Astrocyte (in vitro differentiated cells and primary cell): ENCODE measurements at regions not wholly inside any gene's neighbourhood (a gene's known extent, or its start where the extent isn't known, plus 50 kb on each side); places are given as distances from the start of the nearest gene placed in this dataset.

ENCODE experiments used
- DNase-seq: peaks from one replicate; pipeline ENCODE4 v3.0.0-alpha.2; 2010; ENCODE audit warnings: low read depth
- FAIRE-seq: peaks from 2 replicates; lab custom pipeline; 2011; peaks lifted over from hg19 to GRCh38; lab: Jason Lieb, UNC
- H2AFZ ChIP-seq: 2 replicates; pipeline ENCODE4 v1.6.0; 2012; ENCODE audit warnings: low read depth, low read length, inconsistent platforms
- H3K27ac ChIP-seq: 2 replicates; pipeline ENCODE4 v1.5.1; 2011; ENCODE audit warnings: low read depth, low read length, inconsistent platforms
- H3K27me3 ChIP-seq: 2 replicates; pipeline ENCODE4 v1.6.0; 2011; ENCODE audit warnings: low read length, inconsistent platforms; ENCODE audit not compliant: insufficient read depth
- H3K36me3 ChIP-seq: 2 replicates; pipeline ENCODE4 v1.5.1; 2011; ENCODE audit warnings: low read length, inconsistent platforms; ENCODE audit not compliant: insufficient read depth
- H3K4me1 ChIP-seq: 2 replicates; pipeline ENCODE4 v1.5.1; 2011; ENCODE audit warnings: low read length, inconsistent platforms; ENCODE audit not compliant: insufficient read depth
- H3K4me2 ChIP-seq: 2 replicates; pipeline ENCODE4 v1.6.0; 2012; ENCODE audit warnings: low read length, inconsistent platforms
- H3K4me3 ChIP-seq: 2 replicates; pipeline ENCODE4 v1.5.1; 2011; ENCODE audit warnings: low read depth, mild to moderate bottlenecking, low read length, inconsistent platforms; ENCODE audit not compliant: insufficient read depth
- H3K79me2 ChIP-seq: 2 replicates; pipeline ENCODE4 v1.6.0; 2012; ENCODE audit warnings: mild to moderate bottlenecking, low read length, inconsistent platforms; ENCODE audit not compliant: insufficient read depth
- H3K9ac ChIP-seq: 2 replicates; pipeline ENCODE4 v1.6.0; 2012; ENCODE audit warnings: mild to moderate bottlenecking, low read length, inconsistent platforms
- H3K9me3 ChIP-seq: 2 replicates; pipeline ENCODE4 v1.5.1; 2012; ENCODE audit warnings: low read depth, mild to moderate bottlenecking, low read length, inconsistent platforms; ENCODE audit not compliant: insufficient read depth
- H4K20me1 ChIP-seq: 2 replicates; pipeline ENCODE4 v1.6.0; 2012; ENCODE audit warnings: low read length, inconsistent platforms; ENCODE audit not compliant: insufficient read depth
- H3K27ac Mint-ChIP-seq: one replicate; pipeline ENCODE4 v1.8.0; 2021; ENCODE audit warnings: mild to moderate bottlenecking, mixed read lengths; ENCODE audit not compliant: unreplicated experiment
- H3K27me3 Mint-ChIP-seq: one replicate; pipeline ENCODE4 v1.8.0; 2021; ENCODE audit warnings: low read depth, mixed read lengths; ENCODE audit not compliant: unreplicated experiment
- H3K36me3 Mint-ChIP-seq: one replicate; pipeline ENCODE4 v1.8.0; 2021; ENCODE audit warnings: low read depth, mixed read lengths; ENCODE audit not compliant: unreplicated experiment
- H3K4me1 Mint-ChIP-seq: one replicate; pipeline ENCODE4 v1.8.0; 2021; ENCODE audit warnings: low read depth, mixed read lengths; ENCODE audit not compliant: unreplicated experiment
- H3K4me3 Mint-ChIP-seq: one replicate; pipeline ENCODE4 v1.8.0; 2021; ENCODE audit warnings: mild to moderate bottlenecking, moderate library complexity, mixed read lengths; ENCODE audit not compliant: unreplicated experiment
- H3K9me3 Mint-ChIP-seq: one replicate; pipeline ENCODE4 v1.8.0; 2021; ENCODE audit warnings: mild to moderate bottlenecking, mixed read lengths; ENCODE audit not compliant: unreplicated experiment
- EZH2 ChIP-seq: IDR thresholded peaks from 2 replicates; pipeline ENCODE4 v1.6.1; 2012; ENCODE audit warnings: mild to moderate bottlenecking, low read length, inconsistent platforms; ENCODE audit not compliant: insufficient read depth
- TF ChIP-seq, protein P1 (sequence below): IDR thresholded peaks from 2 replicates; pipeline ENCODE4 v1.5.1; 2011; ENCODE audit warnings: low read depth, mild to moderate bottlenecking, inconsistent platforms, low read length, moderate library complexity; ENCODE audit not compliant: insufficient read depth

DNA sequence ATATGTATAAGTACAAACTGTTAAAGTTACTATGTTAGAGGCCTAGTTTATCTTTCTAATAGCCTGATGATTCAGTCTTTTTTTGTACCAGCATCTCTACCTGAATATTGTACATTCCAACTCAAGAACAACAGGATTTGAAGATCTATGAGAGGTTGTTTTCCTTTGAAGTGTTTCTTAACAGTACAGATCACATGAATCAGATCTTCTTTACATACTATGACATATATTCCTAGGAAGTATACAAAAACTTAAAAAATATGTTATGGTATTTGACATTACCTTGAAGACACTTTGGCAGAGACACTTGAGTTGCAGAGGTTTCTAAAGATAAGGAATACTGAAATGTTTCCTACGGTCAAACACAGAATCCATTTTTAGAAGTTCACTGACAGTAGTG is 1280.9 kb downstream of the KCNT2 start:
- Histone ChIP-seq H3K9ac (no peak overlapping the region), H3K79me2 (no peaks in the 10 kb centered on the region), H4K20me1 (no peaks in the 10 kb centered on the region), H2AFZ (no peak overlapping the region), H3K4me2 (no peak overlapping the region), H3K36me3 (no peaks in the 10 kb centered on the region), H3K27ac (no peak overlapping the region), H3K9me3 (no peaks in the 10 kb centered on the region), H3K4me3 (no peak overlapping the region), H3K27me3 (no peaks in the 10 kb centered on the region), H3K4me1 (no peaks in the 10 kb centered on the region)
- no peaks in the 10 kb centered on the region for H3K4me1 Mint-ChIP-seq
- H3K27me3 Mint-ChIP-seq = no peaks in the 10 kb centered on the region
- TF ChIP-seq EZH2 = no peak
- TF ChIP-seq, protein P1, sequence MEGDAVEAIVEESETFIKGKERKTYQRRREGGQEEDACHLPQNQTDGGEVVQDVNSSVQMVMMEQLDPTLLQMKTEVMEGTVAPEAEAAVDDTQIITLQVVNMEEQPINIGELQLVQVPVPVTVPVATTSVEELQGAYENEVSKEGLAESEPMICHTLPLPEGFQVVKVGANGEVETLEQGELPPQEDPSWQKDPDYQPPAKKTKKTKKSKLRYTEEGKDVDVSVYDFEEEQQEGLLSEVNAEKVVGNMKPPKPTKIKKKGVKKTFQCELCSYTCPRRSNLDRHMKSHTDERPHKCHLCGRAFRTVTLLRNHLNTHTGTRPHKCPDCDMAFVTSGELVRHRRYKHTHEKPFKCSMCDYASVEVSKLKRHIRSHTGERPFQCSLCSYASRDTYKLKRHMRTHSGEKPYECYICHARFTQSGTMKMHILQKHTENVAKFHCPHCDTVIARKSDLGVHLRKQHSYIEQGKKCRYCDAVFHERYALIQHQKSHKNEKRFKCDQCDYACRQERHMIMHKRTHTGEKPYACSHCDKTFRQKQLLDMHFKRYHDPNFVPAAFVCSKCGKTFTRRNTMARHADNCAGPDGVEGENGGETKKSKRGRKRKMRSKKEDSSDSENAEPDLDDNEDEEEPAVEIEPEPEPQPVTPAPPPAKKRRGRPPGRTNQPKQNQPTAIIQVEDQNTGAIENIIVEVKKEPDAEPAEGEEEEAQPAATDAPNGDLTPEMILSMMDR = no peak
- H3K36me3 Mint-ChIP-seq = no peaks in the 10 kb centered on the region
- H3K27ac Mint-ChIP-seq = no peak overlapping the region
- H3K9me3 Mint-ChIP-seq = no peaks in the 10 kb centered on the region
- no peak for DNase-seq
- no peak overlapping the region for H3K4me3 Mint-ChIP-seq
- FAIRE-seq = no peak

DNA sequence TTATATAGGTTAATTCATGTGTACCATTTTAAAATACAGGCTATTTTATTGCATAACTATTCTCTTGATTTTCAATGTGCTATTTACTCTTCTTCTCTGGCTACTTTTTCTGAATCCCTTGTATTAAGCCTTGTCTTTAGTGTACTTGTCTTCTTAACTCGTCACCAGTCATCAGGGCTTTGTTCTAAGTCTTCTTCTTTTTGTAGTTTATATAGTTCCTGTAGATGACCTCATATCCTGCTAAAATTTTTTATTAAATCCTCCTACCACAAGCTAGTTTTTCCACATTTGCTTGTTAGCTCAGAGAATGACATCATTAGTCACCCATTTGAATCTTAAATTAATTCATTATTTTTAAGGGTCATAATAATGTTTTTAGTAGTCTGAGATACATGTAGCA is 1281.9 kb downstream of the KCNT2 start:
- no peak overlapping the region for H3K27ac Mint-ChIP-seq
- H3K9me3 ChIP-seq = no peaks in the 10 kb centered on the region

DNA sequence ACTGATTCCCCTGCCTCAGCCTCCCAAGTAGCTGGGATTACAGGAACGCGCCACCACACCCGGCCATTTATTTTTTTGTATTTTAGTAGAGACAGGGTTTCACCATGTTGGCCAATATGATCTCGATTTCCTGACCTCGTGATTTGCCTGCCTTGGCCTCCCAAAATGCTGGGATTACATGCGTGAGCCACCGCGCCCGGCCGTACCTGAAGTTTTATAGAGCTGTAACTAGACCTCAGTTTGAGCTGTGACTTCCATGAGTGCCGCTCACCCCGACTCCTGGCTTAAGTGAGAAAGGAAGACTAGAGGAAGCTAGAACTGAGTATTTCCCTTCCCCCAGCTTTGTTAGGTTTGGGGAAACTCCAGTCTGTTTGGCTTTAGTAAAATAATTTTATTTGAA is 1283.1 kb downstream of the KCNT2 start:
- FAIRE-seq (no peak), DNase-seq (no peak)
- no peak overlapping the region for H3K9ac ChIP-seq
- no peaks in the 10 kb centered on the region for H3K9me3 ChIP-seq
- no peak overlapping the region for H3K4me3 ChIP-seq
- TF ChIP-seq EZH2 = no peak
- TF ChIP-seq, protein P1 = no peak
- H4K20me1 ChIP-seq = no peaks in the 10 kb centered on the region
- Mint-ChIP-seq H3K4me3 (no peak overlapping the region), H3K36me3 (no peaks in the 10 kb centered on the region), H3K9me3 (no peaks in the 10 kb centered on the region), H3K27me3 (no peaks in the 10 kb centered on the region), H3K4me1 (no peaks in the 10 kb centered on the region), H3K27ac (no peak overlapping the region)
- H3K27me3 ChIP-seq = no peaks in the 10 kb centered on the region
- H3K27ac ChIP-seq = no peak overlapping the region
- H3K4me1 ChIP-seq = no peaks in the 10 kb centered on the region
- H3K79me2 ChIP-seq = no peaks in the 10 kb centered on the region
- H3K36me3 ChIP-seq = no peaks in the 10 kb centered on the region
- H2AFZ ChIP-seq = no peak overlapping the region
- no peak overlapping the region for H3K4me2 ChIP-seq

More for the DNA sequence above, 1281.9 kb downstream of the KCNT2 start:
- Histone ChIP-seq H3K4me3 (no peak overlapping the region), H3K79me2 (no peaks in the 10 kb centered on the region), H4K20me1 (no peaks in the 10 kb centered on the region), H3K27ac (no peak overlapping the region), H3K9ac (no peak overlapping the region), H2AFZ (no peak overlapping the region), H3K4me1 (no peaks in the 10 kb centered on the region), H3K4me2 (no peak overlapping the region), H3K36me3 (no peaks in the 10 kb centered on the region), H3K27me3 (no peaks in the 10 kb centered on the region)
- Mint-ChIP-seq H3K4me3 (no peak overlapping the region), H3K27me3 (no peaks in the 10 kb centered on the region), H3K9me3 (no peaks in the 10 kb centered on the region), H3K36me3 (no peaks in the 10 kb centered on the region), H3K4me1 (no peaks in the 10 kb centered on the region)
- DNase-seq (no peak), FAIRE-seq (no peak)
- TF ChIP-seq, protein P1 = no peak
- TF ChIP-seq EZH2 = no peak
